ENCODE measurements at regions not wholly inside any gene's neighbourhood (a gene's known extent, or its start where the extent isn't known, plus 50 kb on each side); places are given as distances from the start of the nearest gene placed in this dataset.
"Not testable (repeated sequence)": the region's sequence is repeated elsewhere in the genome, so short reads cannot be mapped to it uniquely, and the experiment has no call there.

- DNase-seq (no peak), ATAC-seq (no peak)
- intact Hi-C loops (cut with micrococcal nuclease), result no loop called here
These were observed 618.2 kb downstream of the CPS1 start for GRCh38 chr2:211174631-211175030.

GRCh38 chr2:211175956-211176355 is 619.6 kb downstream of the CPS1 start:
- no peak for DNase-seq
- intact Hi-C loops (cut with micrococcal nuclease), result no loop called here
- ATAC-seq, result no peak

GRCh38 chr2:211176514-211177141 is 620.2 kb downstream of the CPS1 start:
- intact Hi-C loops (cut with micrococcal nuclease), result no loop called here
- no peak for ATAC-seq

GRCh38 chr2:211181626-211182025 is 625.2 kb downstream of the CPS1 start:
- DNase-seq (no peak), ATAC-seq (no peak)
- intact Hi-C loops (cut with micrococcal nuclease), result no loop called here

More at GRCh38 chr2:211176514-211177141, 620.2 kb downstream of the CPS1 start:
- DNase-seq, result no peak

GRCh38 chr2:211187602-211188001 is 631.2 kb downstream of the CPS1 start:
- DNase-seq, result no peak
- intact Hi-C loops (cut with micrococcal nuclease), result no loop called here
- no peak for ATAC-seq

- ATAC-seq (no peak), DNase-seq (no peak)
- intact Hi-C loops (cut with micrococcal nuclease), result no loop called here
These were observed 647.6 kb downstream of the CPS1 start for GRCh38 chr2:211203986-211204385.

GRCh38 chr2:211204456-211204855 is 648.1 kb downstream of the CPS1 start:
- ATAC-seq, result no peak
- intact Hi-C loops (cut with micrococcal nuclease), result no loop called here
- no peak for DNase-seq

GRCh38 chr2:211204902-211205301 is 648.5 kb downstream of the CPS1 start:
- intact Hi-C loops (cut with micrococcal nuclease), result no loop called here
- no peak for DNase-seq
- ATAC-seq, result no peak

- no peak for ATAC-seq
These were observed 649.0 kb downstream of the CPS1 start for GRCh38 chr2:211205358-211205757.

GRCh38 chr2:211205836-211206235 is 649.4 kb downstream of the CPS1 start:
- intact Hi-C loops (cut with micrococcal nuclease), result no loop called here
- DNase-seq (no peak), ATAC-seq (no peak)

More at GRCh38 chr2:211205358-211205757, 649.0 kb downstream of the CPS1 start:
- no peak for DNase-seq
- intact Hi-C loops (cut with micrococcal nuclease), result no loop called here

GRCh38 chr2:211216221-211216620 is 659.8 kb downstream of the CPS1 start:
- no peak for ATAC-seq
- DNase-seq, result no peak
- intact Hi-C loops (cut with micrococcal nuclease), result no loop called here

GRCh38 chr2:211219548-211219947 is 663.1 kb downstream of the CPS1 start:
- ATAC-seq, result not testable (repeated sequence)

GRCh38 chr2:211225784-211226183 is 669.4 kb downstream of the CPS1 start:
- intact Hi-C loops (cut with micrococcal nuclease), result no loop called here
- ATAC-seq, result no peak
- DNase-seq, result no peak

More at GRCh38 chr2:211219548-211219947, 663.1 kb downstream of the CPS1 start:
- DNase-seq; intact Hi-C loops (cut with micrococcal nuclease): not testable (repeated sequence)

- intact Hi-C loops (cut with micrococcal nuclease), result no loop called here
- no peak for ATAC-seq
- no peak for DNase-seq
These were observed 672.2 kb downstream of the CPS1 start for GRCh38 chr2:211228559-211228958.

GRCh38 chr2:211237586-211238275 is 681.3 kb downstream of the CPS1 start:
- intact Hi-C loops (cut with micrococcal nuclease), result no loop called here
- ATAC-seq (no peak), DNase-seq (no peak)

- no peak for ATAC-seq
- intact Hi-C loops (cut with micrococcal nuclease), result no loop called here
- DNase-seq, result no peak
These were observed 685.5 kb downstream of the CPS1 start for GRCh38 chr2:211241891-211242290.

GRCh38 chr2:211247751-211248150 is 691.4 kb downstream of the CPS1 start:
- ATAC-seq (no peak), DNase-seq (no peak)
- intact Hi-C loops (cut with micrococcal nuclease), result no loop called here

GRCh38 chr2:211248841-211249240 is 692.4 kb downstream of the CPS1 start:
- ATAC-seq (no peak), DNase-seq (no peak)
- intact Hi-C loops (cut with micrococcal nuclease), result no loop called here

- ATAC-seq (no peak), DNase-seq (no peak)
- intact Hi-C loops (cut with micrococcal nuclease), result no loop called here
These were observed 694.6 kb downstream of the CPS1 start for GRCh38 chr2:211251016-211251415.

- ATAC-seq, result no peak
- intact Hi-C loops (cut with micrococcal nuclease), result no loop called here
- no peak for DNase-seq
These were observed 702.4 kb downstream of the CPS1 start for GRCh38 chr2:211258646-211259335.

All from left ventricle myocardium superior (tissue), 1 donor.